Mucosa of rectum (tissue), 2 donors: ENCODE measurements at regions not wholly inside any gene's neighbourhood (a gene's known extent, or its start where the extent isn't known, plus 50 kb on each side); places are given as distances from the start of the nearest gene placed in this dataset.
"Not testable (repeated sequence)": the region's sequence is repeated elsewhere in the genome, so short reads cannot be mapped to it uniquely, and the experiment has no call there.

Source experiments
- H3K27ac ChIP-seq, 2 donors: one replicate each; pipeline ENCODE4 v1.7.0; 2013; ENCODE audit warnings: inconsistent platforms in 2 of 2, low read depth in 2 of 2, low read length in 2 of 2
- H3K27me3 ChIP-seq, 2 donors: one replicate each; pipeline ENCODE4 v1.7.0; 2013; ENCODE audit warnings: low read length in 2 of 2; ENCODE audit not compliant: control insufficient read depth in 2 of 2, insufficient read depth in 2 of 2
- H3K36me3 ChIP-seq, 2 donors: one replicate each; pipeline ENCODE4 v1.7.0; 2013; ENCODE audit warnings: low read length in 2 of 2; ENCODE audit not compliant: control insufficient read depth in 2 of 2, insufficient read depth in 2 of 2
- H3K4me1 ChIP-seq, 2 donors: one replicate each; pipeline ENCODE4 v1.7.0; 2013; ENCODE audit warnings: low read length in 2 of 2, mild to moderate bottlenecking in 1 of 2; ENCODE audit not compliant: control insufficient read depth in 2 of 2, insufficient read depth in 2 of 2
- H3K4me3 ChIP-seq, 2 donors: one replicate each; pipeline ENCODE4 v1.7.0; 2013; ENCODE audit warnings: low read length in 2 of 2
- H3K9ac ChIP-seq, 2 donors: one replicate each; pipeline ENCODE4 v1.7.0; 2013; ENCODE audit warnings: low read length in 2 of 2, low read depth in 1 of 2, mild to moderate bottlenecking in 1 of 2
- H3K9me3 ChIP-seq, 2 donors: one replicate each; pipeline ENCODE4 v1.7.0; 2013; ENCODE audit warnings: low read length in 2 of 2; ENCODE audit not compliant: control insufficient read depth in 2 of 2
- donor health status: healthy.
- donor health status: Normal muscosa, but diverticular disease.

GRCh38 chr2:124988111-124988510 lies 963.0 kb downstream of the CNTNAP5 start:
- Histone ChIP-seq H3K27me3 (no peaks in the 10 kb centered on the region), H3K4me3 (no peak overlapping the region), H3K36me3 (no peaks in the 10 kb centered on the region), H3K4me1 (no peaks in the 10 kb centered on the region), H3K27ac (no peak overlapping the region), H3K9me3 (no peaks in the 10 kb centered on the region), H3K9ac (no peak overlapping the region)

- Histone ChIP-seq H3K9ac (no peak overlapping the region), H3K4me1 (no peaks in the 10 kb centered on the region), H3K4me3 (no peak overlapping the region), H3K27me3 (no peaks in the 10 kb centered on the region), H3K27ac (no peak overlapping the region), H3K36me3 (no peaks in the 10 kb centered on the region), H3K9me3 (no peaks in the 10 kb centered on the region)
Measured at GRCh38 chr2:124988794-124989193, 963.7 kb downstream of the CNTNAP5 start.

GRCh38 chr2:124993809-124994208 lies 968.7 kb downstream of the CNTNAP5 start:
- Histone ChIP-seq H3K27ac (no peak overlapping the region), H3K4me1 (no peaks in the 10 kb centered on the region), H3K36me3 (no peaks in the 10 kb centered on the region), H3K9me3 (no peaks in the 10 kb centered on the region), H3K27me3 (no peaks in the 10 kb centered on the region), H3K9ac (no peak overlapping the region), H3K4me3 (no peak overlapping the region)

GRCh38 chr2:124995185-124995912 lies 970.3 kb downstream of the CNTNAP5 start:
- Histone ChIP-seq H3K9ac (no peak overlapping the region), H3K4me3 (no peak overlapping the region), H3K27me3 (no peaks in the 10 kb centered on the region), H3K4me1 (no peaks in the 10 kb centered on the region), H3K9me3 (no peaks in the 10 kb centered on the region), H3K36me3 (no peaks in the 10 kb centered on the region), H3K27ac (no peak overlapping the region)

GRCh38 chr2:124996406-124996805 lies 971.3 kb downstream of the CNTNAP5 start:
- Histone ChIP-seq H3K27ac (no peak overlapping the region), H3K9ac (no peak overlapping the region), H3K36me3 (no peaks in the 10 kb centered on the region), H3K4me1 (no peaks in the 10 kb centered on the region), H3K27me3 (no peaks in the 10 kb centered on the region), H3K4me3 (no peak overlapping the region), H3K9me3 (no peaks in the 10 kb centered on the region)

GRCh38 chr2:124999906-125000305 lies 974.8 kb downstream of the CNTNAP5 start:
- Histone ChIP-seq H3K4me1 (no peaks in the 10 kb centered on the region), H3K9ac (no peak overlapping the region), H3K36me3 (no peaks in the 10 kb centered on the region), H3K27ac (no peak overlapping the region), H3K27me3 (no peaks in the 10 kb centered on the region), H3K9me3 (no peaks in the 10 kb centered on the region), H3K4me3 (no peak overlapping the region)

GRCh38 chr2:125004106-125004800 lies 979.2 kb downstream of the CNTNAP5 start:
- H3K27ac ChIP-seq = no peak overlapping the region
- no peaks in the 10 kb centered on the region for H3K9me3 ChIP-seq
- H3K36me3 ChIP-seq = no peaks in the 10 kb centered on the region
- H3K27me3 ChIP-seq = no peaks in the 10 kb centered on the region
- no peaks in the 10 kb centered on the region for H3K4me1 ChIP-seq
- no peak overlapping the region for H3K4me3 ChIP-seq
- H3K9ac ChIP-seq = no peak overlapping the region

GRCh38 chr2:125006676-125007075 lies 981.6 kb downstream of the CNTNAP5 start:
- no peak overlapping the region for H3K4me3 ChIP-seq

GRCh38 chr2:125028721-125029120 lies 1003.6 kb downstream of the CNTNAP5 start:
- H3K9ac ChIP-seq, H3K27me3 ChIP-seq, H3K4me1 ChIP-seq, H3K36me3 ChIP-seq, H3K9me3 ChIP-seq, H3K4me3 ChIP-seq, H3K27ac ChIP-seq: not testable (repeated sequence)

More at GRCh38 chr2:125006676-125007075, 981.6 kb downstream of the CNTNAP5 start:
- Histone ChIP-seq H3K27me3 (no peaks in the 10 kb centered on the region), H3K4me1 (no peaks in the 10 kb centered on the region), H3K9ac (no peak overlapping the region), H3K36me3 (no peaks in the 10 kb centered on the region), H3K27ac (no peak overlapping the region), H3K9me3 (no peaks in the 10 kb centered on the region)

- Histone ChIP-seq H3K9ac (no peak overlapping the region), H3K9me3 (no peaks in the 10 kb centered on the region), H3K4me1 (no peaks in the 10 kb centered on the region), H3K36me3 (no peaks in the 10 kb centered on the region), H3K27ac (no peak overlapping the region), H3K27me3 (no peaks in the 10 kb centered on the region), H3K4me3 (no peak overlapping the region)
Measured at GRCh38 chr2:125033871-125034270, 1008.8 kb downstream of the CNTNAP5 start.
